ENCODE measurements at regions not wholly inside any gene's neighbourhood (a gene's known extent, or its start where the extent isn't known, plus 50 kb on each side); places are given as distances from the start of the nearest gene placed in this dataset.

- TF ChIP-seq CTCF (IDR thresholded peaks at IDR 0.05): no peak
- Histone ChIP-seq H3K27ac (no peak overlapping the region), H3K4me1 (no peaks in the 10 kb centered on the region), H3K36me3 (no peaks in the 10 kb centered on the region), H3K9me3 (peaks cover 0 to 38% (median 0%) of the 10 kb centered on the region in 11 donors), H3K4me3 (no peak overlapping the region), H3K27me3 (no peaks in the 10 kb centered on the region)
- intact Hi-C loops (cut with DNase I): no loop called here
- ATAC-seq (no peak), DNase-seq (no peak)
- 87 to 90% methylated on average over 16 of the region's 16 CpGs for WGBS, 2 donors
These were observed 1809.2 kb upstream of the ACO1 start for GRCh38 chr9:30575218-30575617.

GRCh38 chr9:30575691-30576090 is 1808.8 kb upstream of the ACO1 start:
- no peaks in the 10 kb centered on the region for H3K27me3 ChIP-seq
- no peaks in the 10 kb centered on the region for H3K36me3 ChIP-seq
- no peak overlapping the region for H3K4me3 ChIP-seq
- ATAC-seq: no peak
- no peak for DNase-seq
- intact Hi-C loops (cut with DNase I): no loop called here
- no peaks in the 10 kb centered on the region for H3K4me1 ChIP-seq
- peaks cover 0 to 41% (median 0%) of the 10 kb centered on the region in 11 donors for H3K9me3 ChIP-seq
- 93 to 96% methylated on average over 12 of the region's 12 CpGs for WGBS, 2 donors
- TF ChIP-seq CTCF (IDR thresholded peaks at IDR 0.05): no peak
- no peak overlapping the region for H3K27ac ChIP-seq

DNA sequence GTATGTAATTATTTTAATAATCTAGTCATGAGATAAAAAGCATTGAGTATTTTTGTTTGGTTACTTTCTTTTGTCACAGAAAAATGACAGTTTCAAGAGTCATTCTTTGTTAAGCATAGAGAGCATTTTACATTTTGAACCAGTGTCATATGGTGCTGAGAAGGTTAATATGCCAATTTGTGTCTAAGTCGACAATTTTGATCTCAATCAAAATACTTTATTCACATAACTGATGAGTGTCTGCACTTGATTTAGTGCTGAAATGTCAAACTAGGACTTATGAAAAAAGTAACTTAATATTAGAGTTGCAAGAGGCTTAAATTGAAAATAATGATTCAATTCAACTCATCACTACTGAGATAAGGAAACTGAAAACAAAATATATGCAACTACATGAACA is 1804.6 kb upstream of the ACO1 start:
- ATAC-seq: no peak
- H3K27me3 ChIP-seq: no peaks in the 10 kb centered on the region
- TF ChIP-seq CTCF (IDR thresholded peaks at IDR 0.05): no peak
- no peaks in the 10 kb centered on the region for H3K36me3 ChIP-seq
- H3K27ac ChIP-seq: no peak overlapping the region
- H3K9me3 ChIP-seq: peaks cover 0 to 22% (median 0%) of the 10 kb centered on the region in 11 donors
- H3K4me1 ChIP-seq: no peaks in the 10 kb centered on the region
- H3K4me3 ChIP-seq: no peak overlapping the region
- 74 to 88% methylated on average over 1 of the region's 1 CpG for WGBS, 2 donors
- DNase-seq: no peak
- intact Hi-C loops (cut with DNase I): no loop called here

GRCh38 chr9:30582240-30582639 is 1802.2 kb upstream of the ACO1 start:
- no peaks in the 10 kb centered on the region for H3K36me3 ChIP-seq
- ATAC-seq: no peak
- H3K9me3 ChIP-seq: peaks cover 0 to 25% (median 0%) of the 10 kb centered on the region in 11 donors
- no peak for TF ChIP-seq CTCF (IDR thresholded peaks at IDR 0.05)
- 67% methylated on average over 2 of the region's 2 CpGs for WGBS, 2 donors
- H3K4me1 ChIP-seq: no peaks in the 10 kb centered on the region
- no peak overlapping the region for H3K27ac ChIP-seq
- H3K27me3 ChIP-seq: no peaks in the 10 kb centered on the region
- intact Hi-C loops (cut with DNase I): no loop called here
- no peak for DNase-seq
- no peak overlapping the region for H3K4me3 ChIP-seq

GRCh38 chr9:30584559-30584958 is 1799.9 kb upstream of the ACO1 start:
- Histone ChIP-seq H3K4me1 (no peaks in the 10 kb centered on the region), H3K27ac (no peak overlapping the region), H3K27me3 (no peaks in the 10 kb centered on the region), H3K4me3 (no peak overlapping the region), H3K36me3 (no peaks in the 10 kb centered on the region), H3K9me3 (peaks cover 0 to 25% (median 0%) of the 10 kb centered on the region in 11 donors)
- TF ChIP-seq CTCF (IDR thresholded peaks at IDR 0.05): no peak
- intact Hi-C loops (cut with DNase I): no loop called here
- WGBS, 2 donors: 41 to 72% methylated on average over 2 of the region's 2 CpGs
- ATAC-seq (no peak), DNase-seq (no peak)
